NCI-H460 (cell line): ENCODE measurements at regions not wholly inside any gene's neighbourhood (a gene's known extent, or its start where the extent isn't known, plus 50 kb on each side); places are given as distances from the start of the nearest gene placed in this dataset.
"Not testable (repeated sequence)": the region's sequence is repeated elsewhere in the genome, so short reads cannot be mapped to it uniquely, and the experiment has no call there.

Source experiments
- DNase-seq: peaks from one replicate; pipeline ENCODE4 v3.0.0-alpha.2; 2016; ENCODE audit warnings: low read depth; ENCODE audit errors: extremely low read depth

DNA sequence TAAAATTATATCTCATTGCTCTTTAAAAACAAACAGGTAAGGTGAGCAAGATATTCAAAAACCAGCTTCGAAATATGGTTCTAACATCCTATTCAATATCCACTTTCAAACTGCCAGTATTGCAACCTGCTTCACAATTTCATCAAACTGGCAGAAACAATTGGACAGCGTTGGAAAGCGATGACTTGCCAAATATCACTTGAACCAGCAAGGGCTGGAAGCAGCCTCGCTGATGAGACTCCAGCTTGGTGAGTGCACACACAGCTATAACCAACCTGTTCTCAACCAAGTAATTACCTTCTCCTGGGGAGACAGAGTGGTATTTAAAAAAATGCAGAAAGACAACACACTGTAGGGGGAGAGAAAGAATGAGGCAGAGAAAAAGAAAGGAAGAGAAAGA lies 155.8 kb upstream of the RAI2 start:
- no peak for DNase-seq

GRCh38 chrX:18010253-18010652 lies 149.2 kb upstream of the RAI2 start:
- no peak for DNase-seq

- no peak for DNase-seq
Observed at GRCh38 chrX:18003876-18004275, 142.8 kb upstream of the RAI2 start.

GRCh38 chrX:18002791-18003190 lies 141.7 kb upstream of the RAI2 start:
- DNase-seq: no peak

DNA sequence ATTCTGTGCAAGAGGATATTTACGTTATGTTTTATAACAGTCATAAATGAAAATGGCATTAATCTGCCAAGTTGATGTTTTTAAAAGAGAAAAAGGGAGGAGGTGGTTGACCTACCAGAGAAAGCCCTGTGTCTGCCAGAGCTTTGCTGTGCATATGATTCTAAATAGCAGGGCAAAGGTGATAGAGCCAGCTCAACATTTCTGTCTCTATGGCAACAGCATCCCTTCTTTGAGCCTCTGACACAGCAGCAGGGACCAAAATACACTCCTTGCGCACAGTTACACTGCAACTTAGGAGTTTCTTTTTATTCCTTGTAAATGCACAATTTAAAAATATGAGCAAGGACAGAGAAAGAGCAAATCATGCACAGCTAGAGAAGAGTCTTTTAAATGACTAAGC lies 133.3 kb upstream of the RAI2 start:
- no peak for DNase-seq

DNA sequence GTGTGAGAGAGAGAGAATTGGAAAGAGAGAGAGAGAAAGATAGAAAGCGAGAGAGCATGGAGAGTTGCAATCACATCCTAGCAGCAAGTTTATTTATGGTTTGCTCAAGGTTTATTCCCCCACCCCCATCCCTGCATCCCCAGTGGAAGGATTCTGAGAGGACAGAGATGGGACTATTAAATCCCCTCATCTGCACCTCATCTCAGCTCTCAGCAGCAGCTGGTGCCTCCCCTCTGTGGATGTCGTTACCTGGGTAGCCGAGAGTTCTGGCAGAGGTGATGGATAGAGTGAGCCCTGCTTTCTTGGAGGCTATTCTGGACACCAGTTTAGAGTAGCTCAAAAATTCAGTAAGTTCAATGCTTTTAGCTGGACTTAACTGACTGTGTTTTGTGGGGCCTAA lies 132.0 kb upstream of the RAI2 start:
- no peak for DNase-seq

DNA sequence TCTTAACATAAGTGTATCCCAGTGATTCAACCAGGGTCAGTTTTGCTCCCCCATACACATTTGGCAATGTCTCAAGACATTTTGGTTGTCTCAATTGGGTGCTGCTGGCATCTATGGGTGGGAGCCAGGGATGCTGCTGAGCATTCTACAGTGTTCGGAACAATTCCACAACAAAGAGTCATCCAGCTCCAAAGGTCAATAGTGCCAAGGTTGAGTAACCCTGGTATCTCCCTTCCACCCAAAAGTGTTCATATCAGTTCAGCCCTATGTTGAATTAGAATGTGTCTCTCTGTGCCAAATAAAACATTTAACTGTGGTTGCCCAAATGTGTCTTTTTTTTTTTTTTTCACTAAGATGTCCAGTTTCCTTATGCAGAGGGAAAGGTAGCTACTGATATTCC lies 129.4 kb upstream of the RAI2 start:
- DNase-seq: no peak

DNA sequence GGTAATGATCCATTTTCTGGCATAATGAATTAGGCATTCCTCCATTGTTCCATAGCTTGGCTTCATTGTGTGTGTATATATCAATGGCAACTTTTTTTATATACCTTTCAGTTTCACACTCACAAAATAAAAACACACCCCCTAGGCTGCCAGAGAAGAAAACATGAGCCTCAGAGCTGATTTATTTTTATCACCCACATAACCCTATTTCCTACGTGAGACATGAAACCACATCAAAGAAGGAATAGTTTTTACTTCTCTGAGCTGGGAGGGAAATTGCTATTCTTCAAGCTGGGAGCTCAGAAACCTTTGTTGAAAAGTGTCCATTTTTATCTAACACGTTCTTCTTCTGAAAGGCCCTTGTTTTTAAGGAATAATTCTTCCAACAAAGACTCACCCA lies 126.7 kb upstream of the RAI2 start:
- DNase-seq: no peak

GRCh38 chrX:17986977-17987376 lies 125.9 kb upstream of the RAI2 start:
- DNase-seq: no peak

DNA sequence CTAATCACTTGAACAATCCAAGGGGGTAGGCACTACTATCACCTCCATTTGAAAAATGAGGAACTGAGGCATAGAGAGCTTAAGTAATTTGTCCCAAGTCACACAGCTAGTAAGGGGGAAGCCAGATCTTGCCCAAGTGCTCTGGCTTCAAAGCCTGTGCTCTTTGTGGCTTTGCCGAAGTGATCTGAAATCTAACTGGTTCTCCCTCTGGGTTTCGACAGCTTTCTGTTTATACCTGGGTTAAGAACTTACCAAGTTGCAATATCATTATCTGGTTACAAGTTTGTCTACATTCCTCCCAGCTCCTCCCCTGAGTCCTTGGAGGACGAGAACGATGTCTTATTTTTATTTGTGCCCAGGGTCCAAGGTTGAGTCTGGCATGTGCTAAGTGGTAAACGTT lies 125.3 kb upstream of the RAI2 start:
- DNase-seq: no peak

- no peak for DNase-seq
Observed at GRCh38 chrX:17984415-17984814, 123.3 kb upstream of the RAI2 start.

DNA sequence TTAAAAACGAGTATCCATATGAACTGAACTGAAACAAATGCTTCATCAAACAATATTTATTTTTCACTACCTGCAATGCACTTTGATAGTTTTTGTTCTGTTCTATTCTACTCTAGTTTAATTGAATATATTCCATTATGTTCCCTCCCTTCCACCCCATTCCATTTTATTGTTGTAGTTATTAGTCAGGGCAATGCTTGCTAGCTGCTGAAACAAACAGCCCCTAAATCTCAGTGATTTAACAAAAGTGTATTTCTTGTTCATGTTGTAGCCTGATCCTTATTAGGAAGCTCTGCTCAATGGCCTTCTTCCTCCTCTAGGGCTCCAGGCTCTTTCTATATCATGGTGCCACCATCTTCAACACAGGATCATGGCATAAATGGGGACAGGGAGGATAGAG lies 122.3 kb upstream of the RAI2 start:
- DNase-seq: no peak

DNA sequence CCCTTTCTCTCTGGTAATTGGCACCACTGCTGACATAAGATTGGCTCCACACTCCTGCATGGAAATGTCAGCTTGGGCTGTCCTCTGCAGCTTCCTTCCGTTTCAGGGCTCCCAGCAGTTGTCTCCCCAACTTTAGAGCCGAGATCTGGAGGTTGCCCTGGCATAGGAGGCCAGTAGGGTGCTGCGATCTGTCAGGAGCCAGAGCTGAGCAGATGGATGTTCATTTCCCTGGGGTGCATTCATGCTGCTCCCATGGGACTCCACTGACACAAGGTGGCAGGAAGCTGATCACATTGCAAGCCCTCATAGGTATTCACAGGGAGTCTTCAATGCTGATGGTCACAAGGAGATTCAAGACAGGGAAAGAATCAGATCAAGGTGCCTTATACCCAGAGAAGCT lies 116.6 kb upstream of the RAI2 start:
- DNase-seq: no peak

DNA sequence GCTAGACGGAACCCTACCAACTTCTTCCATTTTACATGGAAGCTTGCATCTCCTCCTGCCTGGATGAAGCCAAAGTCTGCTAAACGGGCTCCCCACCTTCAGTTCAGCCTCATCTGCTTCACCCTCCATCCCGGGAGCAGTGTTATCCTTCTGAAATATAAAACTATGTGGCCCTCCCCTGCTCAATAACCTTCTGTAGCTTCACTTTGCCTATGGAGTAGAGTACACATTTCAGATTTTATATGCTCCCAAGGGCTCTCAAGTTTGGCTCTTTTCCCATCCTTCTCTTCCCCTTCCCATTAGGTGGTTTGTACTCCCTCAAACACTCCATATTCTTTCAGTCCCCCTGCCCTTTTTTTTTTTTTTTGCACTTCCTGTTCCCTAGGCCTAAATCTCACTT lies 115.9 kb upstream of the RAI2 start:
- no peak for DNase-seq

DNA sequence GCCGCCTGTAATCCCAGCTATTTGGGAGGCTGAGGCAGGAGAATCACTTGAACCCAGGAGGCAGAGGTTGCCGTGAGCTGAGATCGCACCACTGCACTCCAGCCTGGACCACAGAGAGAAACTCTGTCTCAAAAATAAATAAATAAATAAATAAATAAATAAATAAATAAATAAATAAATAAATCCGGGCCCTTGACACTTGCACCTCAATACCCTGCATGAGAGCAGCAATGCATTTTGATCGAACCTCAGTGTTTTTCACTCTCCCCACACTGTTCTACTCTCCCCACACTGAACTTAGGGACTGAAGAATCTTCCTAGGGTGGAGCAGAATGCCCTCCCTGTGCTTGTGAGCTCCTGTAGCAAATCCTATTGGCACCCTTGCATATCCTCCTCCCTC lies 114.3 kb upstream of the RAI2 start:
- not testable (repeated sequence) for DNase-seq

GRCh38 chrX:17968367-17968766 lies 107.3 kb upstream of the RAI2 start:
- DNase-seq: no peak

GRCh38 chrX:17967888-17968287 lies 106.8 kb upstream of the RAI2 start:
- DNase-seq: no peak

DNA sequence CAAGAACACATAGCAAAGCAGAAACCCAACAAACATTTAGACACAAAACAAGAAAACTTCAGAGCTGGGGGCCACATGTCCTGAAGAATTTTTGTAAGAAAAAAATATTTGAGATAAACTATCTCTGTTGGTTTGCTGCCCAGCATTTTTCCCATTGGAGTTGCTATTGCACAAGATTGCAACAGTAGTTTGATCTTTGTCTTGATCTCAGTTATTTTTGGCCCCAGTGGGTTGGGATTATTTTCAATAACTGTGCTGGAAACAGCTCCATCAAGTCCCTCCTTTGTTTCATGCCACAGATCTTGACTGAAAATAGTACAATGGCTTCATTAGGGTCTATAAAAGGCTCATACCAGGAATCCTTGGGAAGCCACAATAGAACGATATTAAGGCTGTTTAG lies 103.8 kb upstream of the RAI2 start:
- DNase-seq: no peak

DNA sequence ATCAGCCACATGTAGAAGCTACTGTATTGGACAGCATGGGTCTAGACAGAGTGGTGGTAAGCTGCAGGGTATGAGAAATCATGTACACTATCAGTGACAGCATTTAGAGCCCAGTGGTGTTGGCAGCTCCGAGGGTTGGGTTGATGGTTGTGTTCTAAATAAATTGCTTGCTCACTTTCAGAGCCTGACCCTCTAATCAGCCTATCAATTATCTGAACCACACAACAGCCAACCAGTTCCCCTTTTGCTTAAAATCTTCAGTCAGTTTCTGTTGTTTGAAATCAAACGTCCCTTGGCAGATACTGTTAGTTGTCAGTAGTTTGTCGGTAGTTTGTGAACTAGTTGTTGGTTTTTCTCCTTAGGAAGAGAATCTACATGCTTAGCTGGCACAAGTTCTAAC lies 99.8 kb upstream of the RAI2 start:
- no peak for DNase-seq

GRCh38 chrX:17944833-17945497 lies 83.9 kb upstream of the RAI2 start:
- DNase-seq: peak; percentile 4

GRCh38 chrX:17941171-17941570 lies 80.1 kb upstream of the RAI2 start:
- DNase-seq: not testable (repeated sequence)

DNA sequence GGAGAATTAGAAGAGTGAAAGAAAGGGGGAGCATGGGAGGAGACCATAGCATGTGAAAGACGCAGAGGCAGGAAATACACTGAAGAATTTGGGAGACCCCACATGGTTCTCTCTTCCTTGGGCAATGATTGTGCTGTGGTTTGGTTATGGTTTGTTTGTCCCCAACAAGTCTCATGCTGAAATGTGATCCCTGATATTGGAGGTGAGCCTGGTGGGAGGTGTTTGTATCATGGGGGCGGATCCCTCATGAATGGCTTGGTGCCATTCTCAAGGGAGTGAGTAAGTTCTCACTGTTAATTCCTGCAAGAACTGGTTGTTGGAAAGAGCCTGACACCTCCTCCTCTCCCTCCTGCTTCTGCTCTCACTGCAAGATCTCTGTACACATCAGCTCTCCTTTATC lies 78.6 kb upstream of the RAI2 start:
- no peak for DNase-seq

- no peak for DNase-seq
Observed at GRCh38 chrX:17933856-17934255, 72.8 kb upstream of the RAI2 start.
